Stromal cell of bone marrow (primary cell): ENCODE measurements at regions not wholly inside any gene's neighbourhood (a gene's known extent, or its start where the extent isn't known, plus 50 kb on each side); places are given as distances from the start of the nearest gene placed in this dataset.
"Not testable (repeated sequence)": the region's sequence is repeated elsewhere in the genome, so short reads cannot be mapped to it uniquely, and the experiment has no call there.

Experiments
- DNase-seq: peaks from one replicate; pipeline ENCODE4 v3.0.0-alpha.2; 2012; ENCODE audit warnings: low read depth

DNA sequence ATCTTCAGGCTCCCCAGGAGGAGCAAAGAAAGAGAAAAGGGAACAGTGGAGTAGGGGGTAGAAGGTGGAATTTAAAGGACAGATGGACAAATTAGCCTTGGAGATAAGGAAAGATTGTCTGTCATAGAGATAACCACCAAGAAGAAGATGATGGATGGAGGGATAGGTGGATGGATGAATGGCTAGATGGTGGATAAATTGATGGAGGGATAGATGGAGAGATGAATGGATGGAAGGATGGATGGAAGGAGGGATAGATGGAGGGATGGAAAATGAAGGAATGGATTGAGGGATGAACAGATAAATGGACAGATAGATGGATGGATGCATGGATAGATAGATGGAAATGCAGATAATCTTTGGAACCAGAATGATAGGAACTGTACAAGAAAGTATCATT lies 102.8 kb downstream of the TNFAIP3 start:
- no peak for DNase-seq

DNA sequence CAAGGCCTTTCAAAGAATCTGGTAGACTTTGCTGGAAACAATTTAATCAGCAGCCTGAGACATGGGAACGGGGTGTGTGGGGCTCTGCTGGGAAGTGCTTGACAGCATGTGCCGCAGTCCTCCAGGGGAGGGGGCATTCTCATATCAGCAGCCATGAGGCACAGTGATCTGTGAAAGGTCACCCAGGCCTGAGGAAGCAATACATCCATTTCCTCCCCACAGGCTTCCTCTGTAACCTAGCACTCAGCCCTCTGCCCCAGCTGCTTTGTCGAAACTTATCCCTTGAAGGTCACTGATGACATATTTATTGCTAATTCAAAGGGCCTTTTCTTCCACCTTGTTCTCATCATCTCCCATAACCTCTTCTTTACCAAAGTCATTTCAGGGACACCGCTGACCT lies 103.3 kb downstream of the TNFAIP3 start:
- DNase-seq = no peak

DNA sequence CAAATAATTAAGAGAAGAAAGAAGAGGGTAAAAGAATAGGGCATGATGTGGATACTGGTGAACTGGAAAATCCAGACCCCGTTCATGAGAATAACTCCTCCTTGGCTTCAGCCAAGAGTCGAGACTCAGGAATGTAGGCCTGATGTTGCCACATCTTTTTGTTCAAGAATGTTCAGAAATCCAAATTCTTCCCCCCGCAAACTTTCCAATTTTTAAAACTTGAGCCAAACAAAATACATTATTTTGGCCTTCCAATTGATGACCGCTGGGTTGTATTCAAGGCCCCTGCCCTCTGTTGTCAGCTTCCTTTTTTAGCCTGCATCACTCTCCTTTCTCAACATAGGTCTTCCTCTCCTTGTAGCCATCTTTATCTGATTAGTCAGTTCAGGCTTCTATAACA lies 106.1 kb downstream of the TNFAIP3 start:
- DNase-seq = peak; percentile 28

DNA sequence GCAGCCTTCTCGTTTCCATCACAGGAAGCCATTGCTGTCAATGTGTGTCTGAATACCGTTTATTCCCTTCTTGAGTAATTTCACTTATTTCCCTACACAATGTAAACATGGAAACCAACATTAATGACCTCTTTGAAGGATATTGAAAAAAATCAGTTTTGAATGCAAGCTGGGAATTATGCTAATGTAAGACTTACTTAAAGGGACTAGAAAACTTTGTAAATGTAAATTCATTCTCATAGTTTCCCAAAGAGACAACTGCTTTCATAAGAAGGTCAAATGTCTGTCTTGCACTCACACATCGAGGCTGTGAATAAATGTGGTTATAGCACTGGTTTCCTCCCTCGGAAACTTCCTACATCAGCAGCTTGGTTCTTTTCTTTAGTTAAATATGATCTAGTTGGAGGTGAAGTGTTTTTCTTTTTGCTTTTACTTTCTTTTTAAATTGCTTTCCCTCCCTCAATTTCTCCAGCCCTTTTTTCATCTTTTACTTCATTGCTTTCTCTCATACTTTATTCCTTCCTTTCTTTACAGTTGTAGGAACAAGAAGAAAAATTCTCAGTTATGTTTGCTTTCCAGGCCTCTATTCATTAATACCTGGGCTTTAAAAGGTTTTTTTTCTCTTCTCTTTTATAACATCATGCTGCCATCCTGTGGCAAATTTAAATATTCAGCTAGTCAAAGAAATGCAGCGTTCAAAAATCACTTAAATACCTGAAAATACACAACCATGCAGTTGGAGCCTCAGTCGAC lies 108.3 kb downstream of the TNFAIP3 start:
- peak; percentile 16 for DNase-seq

DNA sequence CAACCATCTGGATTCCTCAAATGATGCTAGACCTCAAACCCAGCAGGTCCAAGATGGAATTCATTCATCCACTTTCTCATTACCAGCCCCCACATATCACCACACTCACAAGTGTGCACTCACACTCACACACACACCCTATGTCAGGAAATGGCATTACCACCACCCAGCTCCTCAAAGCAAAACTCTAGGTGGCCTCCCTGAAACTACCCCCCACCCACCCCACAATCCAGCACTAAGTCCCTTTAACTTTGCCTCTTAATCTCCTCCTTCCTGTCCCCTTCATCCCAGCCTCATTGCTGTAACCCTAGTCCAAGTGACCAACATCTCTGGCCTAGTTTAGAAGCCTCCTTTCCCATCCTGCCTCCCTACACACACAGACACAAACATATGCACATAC lies 109.4 kb downstream of the TNFAIP3 start:
- no peak for DNase-seq

DNA sequence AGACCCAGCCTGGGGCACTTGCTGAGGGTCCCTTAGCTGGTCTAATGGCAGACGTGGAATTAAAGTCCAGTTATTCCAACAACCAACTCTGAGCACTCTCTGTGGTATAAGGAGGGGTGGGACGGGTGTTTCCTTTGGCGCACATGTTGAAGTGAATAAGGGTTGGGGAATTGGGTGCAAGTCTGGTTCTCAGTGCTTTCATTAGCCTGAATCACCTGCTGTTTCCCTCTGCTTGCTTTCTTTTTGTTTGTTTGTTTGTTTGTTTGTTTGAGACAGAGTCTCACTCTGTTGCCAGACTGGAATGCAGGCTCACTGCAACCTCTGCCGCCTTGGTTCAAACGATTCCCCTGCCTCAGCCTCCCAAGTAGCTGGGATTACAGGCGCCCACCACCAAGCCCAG lies 110.1 kb downstream of the TNFAIP3 start:
- DNase-seq = no peak

DNA sequence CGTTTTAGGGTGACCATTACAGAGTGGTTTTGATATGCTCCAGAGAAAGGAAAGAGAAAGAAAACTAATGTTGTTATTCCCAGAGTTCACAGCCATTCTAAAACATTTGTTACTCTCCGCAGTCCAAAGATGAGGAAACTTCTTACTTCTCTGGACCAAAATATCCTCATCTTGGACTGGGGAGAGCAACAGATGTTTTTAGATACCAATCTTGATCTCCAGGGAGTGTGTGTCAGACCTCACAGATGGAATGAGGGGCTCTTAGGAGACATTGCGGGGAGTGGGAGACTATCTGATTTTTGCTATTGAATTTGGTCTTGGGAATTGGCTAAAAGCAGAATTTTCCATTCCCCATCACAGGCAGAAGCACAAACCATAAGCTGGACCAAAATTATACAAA lies 110.8 kb downstream of the TNFAIP3 start:
- no peak for DNase-seq

DNA sequence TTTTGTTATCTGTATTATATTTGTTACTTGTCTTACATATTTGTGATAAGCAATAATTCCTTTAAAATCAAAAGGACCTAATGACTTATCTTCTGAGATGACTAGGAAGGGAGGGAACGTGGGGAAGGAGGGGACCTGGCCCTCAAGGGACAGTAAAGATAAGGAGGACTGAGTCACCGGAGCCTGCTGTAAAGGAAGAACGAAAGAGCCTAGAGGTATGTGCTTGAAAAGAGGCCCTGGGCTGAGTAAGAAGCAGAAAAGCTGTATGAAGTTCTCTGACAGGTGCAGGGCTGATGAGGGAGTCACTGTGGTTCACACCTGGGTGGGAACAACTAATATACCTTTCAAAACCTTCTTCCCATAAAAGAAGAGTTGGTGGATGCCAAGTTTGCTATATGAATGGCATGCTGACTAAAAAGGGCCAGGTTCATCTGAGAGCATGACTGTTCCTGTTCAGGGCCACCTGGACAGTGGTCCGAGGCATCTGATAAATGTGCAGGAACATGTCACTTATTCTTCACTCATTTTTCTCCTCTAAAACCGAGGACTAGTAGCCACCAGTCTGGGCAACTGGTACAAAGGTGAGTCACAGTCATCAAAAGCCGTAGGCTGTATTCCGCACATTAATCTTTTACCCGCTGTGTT lies 111.3 kb downstream of the TNFAIP3 start:
- DNase-seq = no peak

DNA sequence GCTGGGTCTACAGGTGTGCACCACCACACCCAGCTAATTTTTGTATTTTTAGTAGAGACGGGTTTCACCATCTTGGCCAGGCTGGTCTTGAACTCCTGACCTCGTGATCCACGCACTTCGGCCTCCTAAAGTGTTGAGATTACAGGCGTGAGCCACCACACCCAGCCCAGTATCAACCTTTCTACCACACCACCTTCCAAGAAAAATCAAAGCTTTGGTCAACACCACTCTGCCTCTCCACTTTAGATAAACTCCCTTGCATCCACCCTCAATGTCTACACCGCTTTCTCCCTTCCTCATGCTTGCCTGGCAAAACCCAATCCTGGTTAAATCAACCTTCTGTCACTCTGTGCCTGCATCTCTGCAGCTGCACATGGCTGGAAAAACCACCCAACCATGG lies 112.2 kb downstream of the TNFAIP3 start:
- not testable (repeated sequence) for DNase-seq

DNA sequence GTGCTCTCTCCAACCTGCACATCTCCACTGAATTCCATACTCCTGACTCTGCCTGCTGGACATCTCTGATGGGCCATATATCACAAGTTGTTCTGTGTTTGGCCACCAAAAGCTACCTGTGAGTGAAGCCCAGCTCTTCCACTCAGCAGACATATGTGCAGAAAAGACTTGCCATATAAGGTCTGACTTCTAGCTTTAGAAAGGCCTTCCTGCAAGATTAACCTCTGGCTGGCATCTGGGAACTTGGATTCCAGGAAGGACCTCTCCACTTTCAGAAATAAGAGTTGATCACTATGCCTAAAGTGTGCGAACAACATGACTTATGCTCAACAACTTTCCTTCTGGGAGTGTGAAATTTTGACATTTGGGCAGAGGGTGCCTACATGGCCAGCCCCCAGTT lies 113.7 kb downstream of the TNFAIP3 start:
- no peak for DNase-seq

DNA sequence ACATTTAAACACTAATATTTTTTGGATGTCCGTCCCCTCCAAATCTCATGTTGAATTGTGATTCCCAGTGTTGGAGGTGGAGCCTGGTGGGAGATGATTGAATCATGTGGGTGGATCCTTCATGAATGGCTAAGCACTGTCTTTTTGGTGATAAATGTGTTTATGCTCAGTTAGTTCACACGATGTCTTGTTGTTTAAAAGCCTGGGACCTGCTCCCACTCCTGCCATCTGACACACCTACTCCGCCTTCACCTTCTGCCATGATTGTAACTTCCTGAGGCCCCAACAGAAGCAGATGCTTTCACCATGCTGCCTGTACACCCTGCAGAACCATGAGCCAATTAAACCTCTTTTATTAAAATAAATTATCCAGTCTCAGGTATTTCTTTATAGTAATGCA lies 114.7 kb downstream of the TNFAIP3 start:
- no peak for DNase-seq

DNA sequence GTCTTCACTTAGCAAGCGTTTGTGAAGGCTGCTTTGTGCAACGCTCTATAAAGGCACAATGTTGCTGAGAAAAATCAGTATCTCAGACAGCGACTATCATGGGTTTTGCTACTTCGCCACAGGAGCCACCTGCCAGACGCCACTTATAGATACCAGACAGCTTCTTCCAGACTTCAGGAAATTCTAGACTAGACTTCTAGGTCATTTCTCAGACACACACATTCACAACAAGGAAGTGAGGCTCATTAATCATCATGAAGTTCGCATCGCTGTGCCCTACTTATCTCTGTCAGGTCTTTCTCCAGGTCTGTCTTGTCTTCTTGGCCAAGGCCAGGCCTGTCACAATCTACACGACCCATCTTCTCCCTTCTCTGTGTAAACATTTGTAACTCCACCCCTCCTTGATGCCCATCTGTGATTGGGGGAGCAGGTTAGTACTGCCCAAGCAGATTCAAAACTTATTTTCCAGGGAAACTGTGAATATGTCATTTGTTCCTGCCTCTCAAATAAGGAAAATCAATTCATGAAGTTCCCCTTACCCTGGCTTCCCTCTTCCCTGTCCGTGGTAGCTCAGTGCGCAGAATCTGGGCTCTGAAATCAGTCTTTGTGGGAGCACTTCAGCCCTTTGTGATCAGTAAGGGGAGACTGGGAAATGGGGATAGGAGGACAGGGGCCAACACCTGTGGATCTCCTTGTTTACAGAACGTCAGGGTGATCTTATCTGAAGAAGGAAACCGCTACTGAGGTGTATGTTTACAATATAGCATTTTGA lies 115.5 kb downstream of the TNFAIP3 start:
- DNase-seq = no peak

DNA sequence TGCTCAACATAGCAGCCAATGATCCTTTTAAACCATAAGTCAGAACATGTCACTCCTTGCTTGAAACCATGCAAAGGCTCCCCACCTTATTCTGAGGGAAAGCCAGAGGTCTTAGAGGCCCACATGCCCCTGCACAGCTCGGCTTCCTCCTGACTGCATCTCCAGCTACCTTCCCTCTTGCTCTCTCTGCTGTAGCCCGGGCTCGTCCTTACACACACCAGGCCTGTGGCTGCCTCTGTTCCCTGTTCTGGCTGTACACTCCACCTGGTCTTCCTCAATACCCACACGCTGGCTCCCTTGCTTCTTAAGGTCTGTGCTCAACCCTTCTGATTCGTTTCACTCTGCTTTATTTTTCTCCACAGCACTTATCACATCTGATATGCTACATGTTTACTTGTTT lies 116.2 kb downstream of the TNFAIP3 start:
- no peak for DNase-seq

DNA sequence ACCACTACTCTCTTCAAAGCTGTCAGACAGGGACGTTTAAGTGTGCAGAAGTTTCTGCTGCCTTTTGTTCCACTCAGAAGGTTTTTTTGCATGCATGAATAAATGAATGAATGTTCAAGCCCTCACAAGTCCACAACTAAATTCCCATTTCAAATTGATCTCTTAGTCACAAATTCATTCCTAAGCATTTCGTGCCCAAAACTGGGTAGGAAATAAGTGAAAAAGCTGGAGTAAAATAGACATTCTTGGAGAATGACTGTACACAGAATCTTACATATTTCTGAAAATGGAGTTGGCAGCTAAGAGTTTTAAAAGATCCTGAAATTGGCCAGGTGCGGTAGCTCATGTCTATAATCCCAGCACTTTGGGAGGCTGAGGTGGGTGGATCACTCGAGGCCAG lies 117.6 kb downstream of the PERP start:
- DNase-seq = no peak

DNA sequence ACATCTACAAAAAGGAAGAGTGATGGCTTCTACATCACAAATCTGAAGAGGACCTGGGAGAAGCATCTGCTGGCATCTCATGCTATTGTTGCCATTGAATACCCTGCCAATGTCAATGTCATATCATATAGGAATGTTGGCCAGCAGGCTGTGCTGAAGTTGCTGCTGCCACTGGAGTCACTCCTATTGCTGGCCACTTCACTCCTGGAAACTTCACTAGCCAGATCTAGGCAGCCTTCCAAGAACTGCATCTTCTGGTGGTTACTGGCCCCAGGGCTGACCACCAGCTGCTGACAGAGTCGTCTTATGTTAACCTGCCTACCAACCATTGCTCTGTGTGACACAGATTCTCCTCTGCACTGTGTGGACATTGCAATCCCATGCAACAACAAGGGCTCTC lies 111.8 kb downstream of the PERP start:
- DNase-seq = no peak

DNA sequence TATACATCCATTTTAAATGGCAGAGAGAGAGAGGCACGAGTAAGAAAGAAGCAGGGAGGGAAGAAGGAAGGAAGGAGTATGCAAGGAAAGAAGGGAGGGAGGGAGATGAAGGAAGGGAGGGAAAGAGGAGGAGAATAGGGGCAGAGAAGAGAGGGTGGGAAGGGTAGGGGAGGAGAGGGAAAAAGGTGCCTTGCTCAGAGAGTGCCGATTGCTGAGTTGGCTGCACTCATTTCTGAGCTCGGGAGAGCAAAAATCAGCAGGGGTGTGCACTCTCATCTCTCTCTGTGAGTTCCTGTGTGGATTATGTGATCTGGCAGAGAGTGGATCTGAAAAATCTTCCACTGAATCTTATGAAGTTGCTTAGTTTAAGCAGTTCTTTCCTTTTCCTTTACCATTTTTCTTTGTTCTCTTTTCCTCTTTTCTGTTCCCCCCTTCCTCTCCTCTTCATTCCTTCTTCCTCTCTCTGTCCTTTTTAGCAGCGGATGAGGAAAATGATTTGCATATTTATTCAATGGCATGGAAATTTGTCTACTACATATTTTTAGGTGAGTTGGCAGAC lies 108.7 kb downstream of the PERP start:
- no peak for DNase-seq

DNA sequence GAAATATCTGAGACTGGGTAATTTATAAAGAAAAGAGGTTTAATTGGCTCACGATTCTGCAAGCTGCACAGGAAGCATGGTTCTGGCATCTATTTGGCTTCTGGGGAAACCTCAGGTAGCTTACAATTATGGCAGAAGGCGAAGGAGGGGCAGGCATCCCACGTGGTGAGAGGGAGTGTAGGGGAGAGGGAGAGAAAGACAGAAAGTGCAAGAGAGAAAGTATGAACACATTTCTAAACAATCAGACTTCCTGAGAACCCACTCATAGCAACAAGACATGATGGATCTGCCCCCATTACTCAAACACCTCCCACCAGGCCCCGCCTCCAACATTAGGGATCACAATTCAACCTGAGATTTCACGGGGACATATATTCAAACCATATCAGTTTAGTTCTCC lies 107.4 kb downstream of the PERP start:
- no peak for DNase-seq

DNA sequence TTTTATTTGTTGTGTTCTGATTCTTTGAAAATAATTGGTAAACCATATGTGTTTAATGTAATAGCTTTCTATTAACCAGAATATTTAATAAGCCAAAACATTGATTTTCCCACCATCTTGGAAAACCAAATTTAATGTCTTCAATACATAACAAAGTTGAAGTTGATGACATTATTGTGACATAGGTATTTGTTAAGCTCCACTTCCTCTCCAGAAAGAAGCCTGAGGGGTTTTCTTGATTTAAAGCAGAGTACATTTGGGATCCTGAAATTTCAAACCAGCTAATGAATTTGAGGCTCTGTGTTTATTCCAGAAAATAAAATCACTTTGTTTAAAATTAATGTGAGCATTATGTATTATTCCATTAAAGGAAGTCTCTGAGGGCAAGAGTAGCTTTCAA lies 106.3 kb downstream of the PERP start:
- DNase-seq = no peak

DNA sequence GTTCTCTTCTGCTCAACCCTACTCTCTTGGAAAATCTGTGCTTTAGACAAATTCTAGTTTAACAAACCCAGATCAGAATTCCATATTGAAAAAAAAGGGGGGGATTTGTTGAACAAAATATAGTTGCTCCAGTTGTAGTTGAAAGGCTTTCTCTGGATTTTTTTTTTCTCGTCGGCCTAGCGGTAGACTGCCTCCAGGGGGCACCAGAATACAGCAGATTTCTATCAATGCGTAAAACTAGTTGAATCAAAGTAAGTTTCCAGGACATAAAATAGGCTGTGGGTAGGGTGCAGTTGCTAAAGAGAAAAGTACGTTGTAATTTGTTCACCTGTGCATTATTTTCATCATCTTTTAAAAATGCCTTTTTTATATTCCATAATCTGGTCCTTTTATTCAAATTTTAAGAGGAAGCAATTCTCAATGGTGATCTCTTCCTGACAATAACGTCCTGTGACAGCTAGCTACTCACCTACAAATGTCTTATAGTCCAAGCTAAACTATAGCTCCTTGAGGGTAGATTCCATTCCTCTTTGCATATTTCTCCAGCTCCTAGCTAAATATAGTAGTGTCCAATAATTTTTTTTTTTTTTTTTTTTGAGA lies 105.4 kb downstream of the PERP start:
- DNase-seq = peak; percentile 29

DNA sequence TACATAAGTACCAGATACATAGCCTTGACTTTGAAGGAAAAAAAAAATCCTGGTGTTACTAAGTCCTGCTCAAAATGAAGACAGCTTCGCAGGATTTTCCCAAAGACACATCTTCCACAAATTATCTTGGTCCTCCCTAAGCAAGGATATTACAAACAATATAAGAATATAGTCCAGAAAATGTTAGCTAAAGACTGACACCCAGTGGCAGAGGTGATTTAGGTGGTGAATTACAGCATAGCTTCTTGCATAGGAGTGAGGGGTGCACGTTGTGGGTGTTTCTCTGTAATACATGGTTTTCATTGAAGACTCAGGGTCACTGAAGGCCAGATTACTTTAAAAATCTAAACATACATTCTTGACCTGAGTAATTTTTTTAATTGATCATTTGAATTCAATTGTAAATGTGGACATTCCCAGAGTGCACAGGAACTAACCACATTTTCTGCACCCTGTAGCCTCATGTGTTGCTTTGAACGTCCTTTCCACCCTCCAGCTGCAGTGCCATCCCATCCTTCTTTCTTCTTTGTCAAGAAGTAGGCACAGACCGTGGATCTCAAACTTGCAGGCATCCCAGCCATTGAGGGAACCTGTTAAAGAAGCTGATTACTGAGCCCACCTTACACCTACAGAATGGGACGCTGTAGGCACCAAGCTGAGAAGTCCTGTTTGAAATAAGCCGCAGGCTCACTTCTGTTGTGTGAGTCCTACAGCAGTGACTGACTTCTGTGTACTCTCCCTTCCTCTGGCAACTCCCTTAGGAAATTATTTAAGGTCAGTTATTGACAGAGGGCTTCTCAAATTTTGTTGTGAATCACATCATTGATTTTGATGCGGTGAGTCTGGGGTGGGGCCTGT lies 102.6 kb downstream of the PERP start:
- peak; percentile 12 for DNase-seq

DNA sequence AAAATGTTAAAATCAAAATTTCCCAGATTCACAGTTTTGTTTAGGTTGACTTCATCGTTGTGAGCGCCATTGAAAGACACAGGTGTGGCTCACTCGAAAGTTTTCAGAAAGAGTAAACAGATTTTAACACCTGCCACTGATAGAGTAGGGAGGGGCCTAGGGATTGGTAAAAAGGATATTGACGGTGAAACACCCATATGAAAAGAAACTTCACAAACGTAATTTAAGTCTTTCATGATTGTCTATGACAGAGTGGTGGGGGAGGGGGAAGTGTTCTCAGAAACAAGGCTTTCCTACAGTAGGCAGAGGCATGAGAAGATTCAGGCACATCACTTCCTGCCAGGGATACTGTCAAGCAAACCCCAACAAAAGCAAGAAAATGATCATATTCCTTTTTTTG lies 101.4 kb downstream of the PERP start:
- DNase-seq = no peak
